HG02610 (cell line): ENCODE measurements at regions not wholly inside any gene's neighbourhood (a gene's known extent, or its start where the extent isn't known, plus 50 kb on each side); places are given as distances from the start of the nearest gene placed in this dataset.
"Not testable (repeated sequence)": the region's sequence is repeated elsewhere in the genome, so short reads cannot be mapped to it uniquely, and the experiment has no call there.

Source experiments
- ATAC-seq: cut with Tn5 transposase; IDR thresholded peaks from one replicate; pipeline ENCODE4 v1.9.1; 2021; ENCODE audit warnings: mild to moderate bottlenecking, moderate library complexity; ENCODE audit not compliant: unreplicated experiment

DNA sequence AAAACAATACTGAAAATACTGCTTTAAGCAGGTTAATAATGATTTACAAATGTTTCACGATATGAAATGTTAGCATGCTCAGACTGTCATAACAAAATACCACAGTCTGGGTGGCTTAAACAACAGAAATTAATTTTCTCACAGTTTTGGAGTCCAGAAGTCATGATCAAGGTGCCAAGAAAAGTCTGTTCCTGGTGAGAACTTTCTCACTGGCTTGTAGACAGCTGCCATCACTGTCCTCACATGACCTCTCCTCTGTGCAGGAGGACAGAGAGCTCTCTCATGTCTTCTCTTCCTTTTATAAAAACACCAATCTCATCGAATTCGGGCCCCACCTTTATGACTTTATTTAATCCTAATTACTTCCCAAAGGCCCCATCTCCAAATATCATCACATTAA is 426.7 kb downstream of the KLHL13 start:
- no peak for ATAC-seq

GRCh38 chrX:117680286-117680685 is 436.3 kb downstream of the KLHL13 start:
- no peak for ATAC-seq

DNA sequence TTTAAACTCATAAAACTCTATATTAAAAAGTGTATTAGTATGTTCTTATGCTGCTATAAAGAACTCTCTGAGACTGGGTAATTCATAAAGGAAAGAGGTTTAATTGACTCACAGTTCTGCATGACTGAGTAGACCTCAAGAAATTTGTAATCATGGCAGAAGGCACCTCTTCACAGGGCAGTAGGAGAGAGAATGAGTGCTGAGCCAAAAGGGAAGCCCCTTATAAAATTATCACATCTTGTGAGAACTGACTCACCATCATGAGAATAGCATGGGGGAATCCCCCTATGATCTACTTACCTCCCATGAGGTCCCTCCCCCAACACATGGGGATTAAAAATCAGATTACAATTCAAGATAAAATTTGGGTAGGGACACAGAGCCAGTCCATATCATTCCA is 463.2 kb downstream of the KLHL13 start:
- ATAC-seq = no peak

- ATAC-seq = no peak
Observed at GRCh38 chrX:117645639-117646038, 471.0 kb downstream of the KLHL13 start.

GRCh38 chrX:117641913-117642656 is 474.5 kb downstream of the KLHL13 start:
- ATAC-seq = no peak

- ATAC-seq = no peak
Observed at GRCh38 chrX:117636826-117637225, 479.8 kb downstream of the KLHL13 start.

- ATAC-seq = no peak
Observed at GRCh38 chrX:117633277-117633676, 483.3 kb downstream of the KLHL13 start.

DNA sequence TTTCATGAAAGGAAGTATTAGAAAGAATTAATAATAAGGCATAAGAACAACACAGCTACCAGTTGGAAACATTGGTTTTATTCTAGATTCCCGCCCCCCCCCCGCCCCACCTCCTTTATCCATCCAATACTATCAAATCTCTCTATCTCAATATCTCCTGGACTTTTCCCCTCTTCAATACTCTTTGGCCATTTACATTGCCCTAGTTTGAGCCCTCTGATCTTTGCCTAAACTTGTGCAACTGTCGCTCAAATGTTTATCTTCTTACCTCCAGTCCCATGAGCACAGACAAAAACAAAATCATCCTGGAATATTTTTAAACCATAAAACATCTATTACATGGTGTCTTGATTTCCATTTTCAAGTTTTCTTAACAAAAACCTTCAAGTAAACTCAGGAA is 488.2 kb downstream of the KLHL13 start:
- no peak for ATAC-seq

DNA sequence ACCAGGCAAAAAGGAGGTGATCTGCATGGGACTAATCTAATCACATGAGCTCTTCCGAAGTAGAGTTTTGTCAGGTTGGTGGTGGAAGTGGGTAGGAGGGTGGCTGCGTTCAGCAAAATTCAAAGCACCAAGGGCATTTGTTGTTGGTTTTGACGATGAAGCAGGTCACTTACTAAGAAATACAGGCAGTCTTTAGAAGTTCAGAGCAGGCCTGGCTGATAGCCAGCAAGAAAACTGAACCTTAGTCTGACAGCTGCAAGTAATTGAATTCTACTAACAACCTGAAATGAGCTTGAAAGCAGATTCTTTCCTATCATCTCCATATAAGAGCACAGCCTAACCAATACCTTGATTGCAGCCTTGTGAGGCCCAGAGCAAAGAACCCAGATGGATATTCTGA is 505.8 kb downstream of the KLHL13 start:
- ATAC-seq = no peak

DNA sequence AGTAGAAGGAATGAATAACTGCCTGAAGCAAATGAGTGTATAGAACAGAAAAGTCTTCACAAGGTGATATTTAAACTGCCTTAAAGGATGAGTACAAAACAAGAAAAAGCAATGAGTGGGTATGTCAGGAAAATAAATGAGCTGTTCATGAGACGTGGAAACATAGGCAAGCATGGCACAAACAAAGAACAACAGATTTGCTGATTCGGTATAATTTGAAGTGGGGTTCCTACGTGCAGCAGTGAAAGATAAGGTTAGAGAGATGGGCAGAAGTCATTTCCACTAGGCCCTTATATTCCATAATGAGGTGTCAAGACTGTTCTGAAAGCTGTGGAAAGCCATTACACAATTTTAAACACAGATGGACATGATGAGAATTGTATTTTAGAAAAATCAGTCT is 506.6 kb downstream of the KLHL13 start:
- ATAC-seq = no peak

- no peak for ATAC-seq
Observed at GRCh38 chrX:117607561-117607960, 509.0 kb downstream of the KLHL13 start.

DNA sequence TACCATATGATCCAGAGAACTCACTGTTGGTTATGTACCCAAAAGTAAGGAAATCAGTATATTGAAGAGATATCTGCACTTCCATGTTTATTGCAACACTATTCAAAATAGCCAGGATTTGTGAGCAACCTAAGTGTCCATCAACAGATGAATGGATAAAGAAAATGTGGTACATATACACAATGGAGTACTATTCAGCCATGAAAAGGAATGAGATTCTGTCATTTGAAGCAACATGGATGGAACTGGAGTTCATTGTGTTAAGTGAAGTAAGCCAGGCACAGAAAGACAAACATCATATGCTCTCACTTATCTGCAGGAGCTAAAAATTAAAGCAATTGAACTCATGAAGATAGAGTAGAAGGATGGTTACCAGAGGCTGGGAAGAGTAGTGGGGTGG is 510.5 kb downstream of the KLHL13 start:
- ATAC-seq = not testable (repeated sequence)

- ATAC-seq = no peak
Observed at GRCh38 chrX:117570160-117570559, 546.5 kb downstream of the KLHL13 start.

DNA sequence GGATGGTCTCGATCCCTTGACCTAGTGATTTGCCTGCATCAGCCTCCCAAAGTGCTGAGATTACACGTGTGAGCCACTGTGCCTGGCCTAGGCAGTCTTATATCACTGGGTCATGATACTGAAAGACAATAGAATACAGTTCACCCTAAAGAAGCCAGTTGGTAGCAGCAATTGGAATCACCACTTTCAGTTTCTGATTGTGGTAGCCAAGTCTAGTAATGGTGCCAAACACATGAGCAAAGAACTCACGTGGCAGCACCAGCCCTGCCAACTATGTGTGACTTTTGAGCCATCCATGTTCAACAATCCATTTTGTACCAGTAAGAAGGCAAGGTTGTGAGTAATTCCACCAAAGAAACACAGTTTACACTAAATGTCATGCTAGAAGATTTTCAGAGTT is 548.4 kb downstream of the KLHL13 start:
- no peak for ATAC-seq

- no peak for ATAC-seq
Observed at GRCh38 chrX:117543885-117544284, 572.7 kb downstream of the KLHL13 start.

DNA sequence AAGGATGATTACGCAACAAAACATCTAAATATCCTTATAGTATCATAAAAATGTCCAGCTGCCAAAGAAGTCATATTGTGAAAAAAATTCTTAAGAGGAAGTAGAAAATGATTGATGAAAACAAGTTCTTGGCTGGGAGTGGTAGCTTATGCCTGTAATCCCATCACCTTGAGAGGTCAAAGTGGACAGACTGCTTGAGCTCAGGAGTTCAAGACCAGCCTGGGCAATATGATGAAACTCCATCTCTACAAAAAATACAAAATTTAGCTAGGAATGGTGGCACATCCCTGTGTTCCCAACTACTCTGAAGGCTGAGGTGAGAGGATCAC is 577.6 kb downstream of the KLHL13 start:
- ATAC-seq = no peak

GRCh38 chrX:117538178-117539089 is 578.2 kb downstream of the KLHL13 start:
- ATAC-seq = no peak

DNA sequence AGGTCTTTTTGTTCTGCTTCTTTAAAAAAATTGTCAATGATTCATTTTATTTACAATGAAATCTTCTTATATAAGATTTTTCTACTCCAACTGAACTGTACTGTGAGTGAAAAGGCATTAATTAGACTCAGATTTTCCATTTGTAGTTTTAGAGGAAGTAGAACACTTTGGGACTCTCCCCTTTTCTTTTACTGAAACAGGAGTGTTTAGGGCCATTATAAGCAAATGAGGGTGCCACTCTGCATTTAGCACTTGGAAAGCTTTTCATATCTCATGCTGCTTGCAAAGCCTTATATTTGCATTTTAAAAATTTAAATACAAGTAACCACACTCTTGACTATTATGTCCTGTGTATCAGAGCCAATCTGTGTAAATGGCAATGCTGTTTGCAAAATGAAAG is 584.3 kb downstream of the KLHL13 start:
- ATAC-seq = no peak

DNA sequence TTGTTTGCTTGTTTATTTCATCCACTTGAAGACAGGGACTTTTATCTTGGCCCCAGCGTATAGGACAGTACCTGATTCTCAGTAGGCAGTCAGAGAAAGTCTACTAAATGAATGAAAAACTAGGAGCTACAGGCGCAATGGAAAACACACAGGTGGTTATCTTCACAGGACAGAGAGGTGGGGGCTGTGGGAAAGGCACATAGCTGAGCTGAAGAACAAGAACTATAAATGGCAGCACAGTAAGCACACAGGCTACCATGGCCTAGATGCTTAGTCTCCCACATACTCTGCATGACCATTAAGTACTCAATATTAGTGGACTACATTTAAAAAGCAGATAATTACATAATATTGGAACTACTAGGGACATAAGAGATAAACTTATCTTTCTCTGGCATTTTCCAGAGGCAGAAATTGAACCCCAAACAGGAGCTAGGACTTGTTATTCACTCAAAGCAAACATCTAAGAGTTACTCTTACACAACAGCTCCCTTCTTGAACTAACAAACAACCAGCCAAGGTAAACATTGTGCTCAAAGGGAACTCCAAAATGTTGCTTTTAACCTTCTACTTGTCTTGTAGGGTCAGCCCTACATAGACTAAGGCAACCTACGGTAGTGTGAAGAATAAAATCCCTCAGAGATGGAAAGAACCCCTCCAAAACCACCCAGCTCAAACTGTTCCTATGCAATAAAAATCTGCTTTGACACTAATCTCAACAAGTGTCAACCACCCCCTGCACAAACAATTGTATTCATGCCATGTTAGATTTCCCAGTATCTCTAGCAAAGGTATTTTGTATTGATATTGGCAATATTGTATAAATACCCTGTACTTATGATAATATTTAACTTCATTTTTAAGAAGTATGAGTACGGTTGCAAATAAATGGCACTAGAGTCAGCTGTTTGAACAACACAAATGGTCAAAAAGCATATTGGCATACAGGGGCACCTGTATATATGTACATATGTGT is 593.6 kb downstream of the KLHL13 start:
- ATAC-seq = no peak

DNA sequence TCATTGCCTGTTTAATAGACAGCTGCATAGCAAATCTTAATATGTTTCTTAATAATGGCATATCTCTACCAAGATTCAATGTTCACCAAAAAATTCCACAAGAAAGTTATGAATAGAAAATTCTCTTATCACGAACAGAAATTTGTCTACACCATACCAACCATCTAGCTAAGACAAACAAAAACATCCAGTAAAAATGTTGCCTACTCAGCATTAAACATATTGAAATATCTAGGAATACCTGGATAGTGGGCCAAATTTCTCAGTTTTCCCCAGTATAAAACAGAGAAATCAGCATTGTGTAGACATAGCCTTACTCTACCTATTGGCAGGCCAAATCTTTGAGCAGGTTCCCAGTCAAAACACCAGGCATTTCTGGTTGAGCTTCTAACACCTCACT is 598.6 kb downstream of the KLHL13 start:
- no peak for ATAC-seq

- ATAC-seq = no peak
Observed at GRCh38 chrX:117511379-117511778, 605.2 kb downstream of the KLHL13 start.
